ENCODE measurements at regions not wholly inside any gene's neighbourhood (a gene's known extent, or its start where the extent isn't known, plus 50 kb on each side); places are given as distances from the start of the nearest gene placed in this dataset.

DNA sequence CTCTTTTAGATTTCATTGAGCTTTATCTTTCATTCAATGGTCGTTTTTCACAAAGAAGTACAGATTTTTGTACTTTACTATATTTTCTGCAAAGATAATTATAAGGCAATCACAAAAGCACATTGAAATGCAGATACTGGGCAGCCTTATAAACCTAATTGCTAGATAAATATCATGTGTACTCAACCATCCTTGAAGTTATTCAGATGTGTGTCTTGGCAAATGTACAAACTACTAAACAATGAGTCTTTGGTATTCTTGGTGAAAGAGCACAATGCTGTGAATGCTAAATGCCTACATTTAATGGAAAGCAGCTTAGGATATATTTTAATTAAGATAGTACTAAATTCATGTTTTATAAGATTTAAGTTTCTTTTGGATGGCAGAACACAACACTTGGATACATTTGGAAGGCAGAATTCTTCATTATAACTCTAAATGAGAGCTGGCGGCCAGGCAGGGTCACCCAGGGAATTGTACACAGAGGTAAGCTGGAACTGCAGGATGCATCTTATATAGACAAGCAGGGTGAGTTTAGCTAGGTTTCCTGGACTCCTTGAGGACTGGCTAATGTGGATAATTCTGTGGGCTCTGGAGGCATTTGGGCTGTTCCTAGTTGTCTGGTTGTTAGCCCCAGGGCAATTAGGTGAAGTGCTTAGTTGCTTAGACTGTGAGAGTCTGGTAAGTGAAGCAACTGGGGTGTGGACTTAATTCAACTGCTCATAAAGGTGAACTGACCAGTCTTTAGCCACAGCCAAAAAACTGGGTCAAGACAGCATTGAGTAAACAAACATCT is 286.6 kb downstream of the PCDH20 start:
- TF ChIP-seq, protein P1, sequence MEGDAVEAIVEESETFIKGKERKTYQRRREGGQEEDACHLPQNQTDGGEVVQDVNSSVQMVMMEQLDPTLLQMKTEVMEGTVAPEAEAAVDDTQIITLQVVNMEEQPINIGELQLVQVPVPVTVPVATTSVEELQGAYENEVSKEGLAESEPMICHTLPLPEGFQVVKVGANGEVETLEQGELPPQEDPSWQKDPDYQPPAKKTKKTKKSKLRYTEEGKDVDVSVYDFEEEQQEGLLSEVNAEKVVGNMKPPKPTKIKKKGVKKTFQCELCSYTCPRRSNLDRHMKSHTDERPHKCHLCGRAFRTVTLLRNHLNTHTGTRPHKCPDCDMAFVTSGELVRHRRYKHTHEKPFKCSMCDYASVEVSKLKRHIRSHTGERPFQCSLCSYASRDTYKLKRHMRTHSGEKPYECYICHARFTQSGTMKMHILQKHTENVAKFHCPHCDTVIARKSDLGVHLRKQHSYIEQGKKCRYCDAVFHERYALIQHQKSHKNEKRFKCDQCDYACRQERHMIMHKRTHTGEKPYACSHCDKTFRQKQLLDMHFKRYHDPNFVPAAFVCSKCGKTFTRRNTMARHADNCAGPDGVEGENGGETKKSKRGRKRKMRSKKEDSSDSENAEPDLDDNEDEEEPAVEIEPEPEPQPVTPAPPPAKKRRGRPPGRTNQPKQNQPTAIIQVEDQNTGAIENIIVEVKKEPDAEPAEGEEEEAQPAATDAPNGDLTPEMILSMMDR (conservative IDR thresholded peaks at IDR 0.05; ENCODE audit: low read depth, low read length) = no peak
- H3K4me3 ChIP-seq (ENCODE audit: low read depth, low read length) = no peak overlapping the region

DNA sequence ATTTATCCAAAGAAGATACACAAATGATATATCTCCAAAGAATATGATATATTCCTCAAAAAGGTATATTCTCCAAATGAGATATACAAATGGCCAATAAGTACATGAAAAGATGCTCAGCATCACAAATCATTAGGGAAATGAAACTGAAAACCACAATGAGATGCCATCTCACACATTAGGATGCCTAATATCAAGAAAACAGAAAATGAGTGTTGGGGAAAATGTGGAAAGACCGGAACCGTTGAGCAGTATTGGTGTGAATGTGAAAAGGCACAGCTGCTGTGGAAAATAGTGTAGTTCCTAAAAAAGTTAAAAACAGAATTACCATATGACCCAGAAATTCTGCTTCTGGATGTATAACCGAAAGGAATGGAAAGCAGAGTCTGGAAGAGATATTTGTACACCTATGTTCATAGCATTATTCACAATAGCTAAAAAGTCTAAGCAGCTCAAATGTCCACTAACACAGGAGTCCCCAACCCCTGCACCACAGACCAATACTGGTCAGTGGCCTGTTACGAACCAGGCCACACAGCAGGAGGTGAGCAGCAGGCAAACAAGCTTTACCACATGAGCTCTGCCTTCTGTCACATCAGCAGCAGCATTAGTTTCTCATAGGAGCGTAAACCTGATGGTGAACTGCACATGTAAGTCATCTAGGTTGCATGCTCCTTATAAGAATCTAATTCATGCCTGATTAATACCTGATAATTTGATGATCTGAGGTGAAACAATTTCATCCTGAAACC is 291.9 kb downstream of the PCDH20 start:
- H3K4me3 ChIP-seq (ENCODE audit: low read depth, low read length) = no peak overlapping the region
- no peak for DNase-seq (ENCODE audit: low read depth)
- TF ChIP-seq, protein P1 (conservative IDR thresholded peaks at IDR 0.05; ENCODE audit: low read depth, low read length) = no peak

More for the DNA sequence above, 286.6 kb downstream of the PCDH20 start:
- DNase-seq (ENCODE audit: low read depth) = no peak

DNA sequence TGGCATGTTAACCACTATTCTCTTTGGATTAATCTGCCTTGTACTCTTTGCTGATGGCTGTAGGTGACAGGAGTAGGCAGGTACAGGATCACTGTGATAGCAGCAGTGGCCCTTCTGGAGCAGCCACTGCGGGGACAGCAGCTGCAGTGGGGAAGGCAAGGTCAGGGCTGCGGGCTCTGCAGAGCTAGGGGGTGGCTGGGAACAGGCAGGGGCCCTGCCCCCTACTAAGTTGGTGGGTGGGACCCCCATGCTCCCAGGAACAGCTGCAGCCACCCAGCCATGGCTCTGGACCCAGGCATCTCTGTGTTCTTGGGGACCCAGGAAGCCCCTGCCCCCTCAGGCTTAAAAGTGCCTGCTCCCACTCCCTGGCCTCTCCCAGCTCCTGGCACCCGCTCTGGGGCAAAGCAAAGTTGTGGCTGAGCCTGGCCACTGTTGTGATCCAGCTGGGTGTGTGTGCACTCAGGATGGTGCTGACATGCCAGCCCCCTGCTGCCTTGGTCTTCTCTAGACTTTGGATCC is 302.4 kb downstream of the PCDH20 start:
- no peak for DNase-seq (ENCODE audit: low read depth)
- no peak overlapping the region for H3K4me3 ChIP-seq (ENCODE audit: low read depth, low read length)
- TF ChIP-seq, protein P1 (conservative IDR thresholded peaks at IDR 0.05; ENCODE audit: low read depth, low read length) = no peak

DNA sequence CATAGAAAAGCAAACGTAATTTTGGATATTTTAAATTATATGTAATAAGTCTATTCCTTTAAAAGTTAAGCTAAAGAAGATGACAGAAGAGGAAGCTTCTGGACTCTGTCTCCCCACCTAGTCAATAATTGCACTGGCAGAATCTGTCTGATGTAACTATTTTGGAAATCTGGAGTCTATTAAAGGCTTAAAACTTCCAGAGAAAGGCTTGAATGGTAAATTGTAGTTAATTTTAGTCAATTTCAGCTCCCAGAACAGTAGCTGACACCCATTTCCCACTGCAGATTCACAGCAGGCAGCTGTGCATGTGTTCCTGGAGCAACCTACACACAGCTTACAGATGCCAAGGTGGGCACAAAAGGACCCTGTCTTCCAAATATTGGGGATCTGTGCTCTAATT is 304.1 kb downstream of the PCDH20 start:
- DNase-seq (ENCODE audit: low read depth) = no peak
- TF ChIP-seq, protein P1 (conservative IDR thresholded peaks at IDR 0.05; ENCODE audit: low read depth, low read length) = no peak
- H3K4me3 ChIP-seq (ENCODE audit: low read depth, low read length) = no peak overlapping the region

DNA sequence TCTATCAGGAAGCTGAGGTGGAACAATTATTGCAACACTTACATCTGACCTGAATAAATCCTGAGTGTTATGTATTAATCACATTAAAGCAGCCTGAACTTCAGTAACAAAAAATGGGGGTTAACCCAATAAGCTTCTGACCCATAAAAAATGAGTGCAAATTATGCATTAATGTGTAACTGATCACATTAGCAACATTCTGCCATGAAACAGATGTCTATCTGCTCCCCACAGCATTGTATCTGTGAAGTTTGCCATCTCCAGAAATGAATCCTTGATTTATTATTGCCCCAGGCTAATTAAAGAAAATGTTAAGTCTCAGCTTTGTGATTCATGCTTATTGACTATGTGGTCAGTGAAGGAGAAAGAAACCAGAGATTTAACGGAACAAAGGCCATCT is 304.9 kb downstream of the PCDH20 start:
- peak; percentile 32 for DNase-seq (ENCODE audit: low read depth)
- TF ChIP-seq, protein P1 (conservative IDR thresholded peaks at IDR 0.05; ENCODE audit: low read depth, low read length) = no peak
- no peak overlapping the region for H3K4me3 ChIP-seq (ENCODE audit: low read depth, low read length)

DNA sequence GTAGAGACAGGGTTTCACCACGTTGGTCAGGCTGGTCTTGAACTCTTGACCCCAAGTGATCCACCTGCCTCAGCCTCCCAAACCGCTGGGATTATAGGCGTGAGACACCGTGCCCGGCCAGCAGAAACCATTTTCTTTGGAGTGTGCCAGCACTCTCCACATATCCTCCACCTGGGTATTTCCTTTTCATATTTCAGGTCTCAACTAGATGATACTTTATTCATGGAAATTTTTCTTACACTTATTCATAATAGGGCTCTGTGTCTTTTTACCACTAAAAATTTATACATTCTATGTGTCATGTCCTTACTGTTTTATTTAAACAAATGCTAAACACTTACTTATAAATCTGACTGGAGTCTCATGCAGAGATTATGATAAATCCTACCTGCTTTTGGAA is 305.9 kb downstream of the PCDH20 start:
- H3K4me3 ChIP-seq (ENCODE audit: low read depth, low read length) = no peak overlapping the region
- TF ChIP-seq, protein P1 (conservative IDR thresholded peaks at IDR 0.05; ENCODE audit: low read depth, low read length) = no peak
- no peak for DNase-seq (ENCODE audit: low read depth)
